Naive B cell (primary cell): ENCODE measurements at regions not wholly inside any gene's neighbourhood (a gene's known extent, or its start where the extent isn't known, plus 50 kb on each side); places are given as distances from the start of the nearest gene placed in this dataset.

ENCODE experiments used
- ATAC-seq, 2 donors: fragments of 150-1000 bp; cut with Tn5 transposase; 2 replicates each; pipeline ENCODE4 v1.10.0; 2021; ENCODE audit warnings: low read depth in 2 of 2, mild to moderate bottlenecking in 2 of 2, moderate library complexity in 2 of 2
- DNase-seq: peaks from one replicate; pipeline ENCODE4 v3.0.0; 2022
- H3K27ac Mint-ChIP-seq, 6 donors: one replicate each; pipeline ENCODE4 v1.8.0; 2020 to 2022; ENCODE audit warnings: mild to moderate bottlenecking in 6 of 6, mixed read lengths in 6 of 6, moderate library complexity in 5 of 6, inconsistent platforms in 2 of 6
- H3K27me3 Mint-ChIP-seq, 3 donors: one replicate each; pipeline ENCODE4 v1.8.0; 2021 to 2022; ENCODE audit warnings: mixed read lengths in 3 of 3, mild to moderate bottlenecking in 1 of 3
- H3K36me3 Mint-ChIP-seq, 2 donors: one replicate each; pipeline ENCODE4 v1.8.0; 2020 to 2022; ENCODE audit warnings: mixed read lengths in 2 of 2, inconsistent platforms in 1 of 2, mild to moderate bottlenecking in 1 of 2
- H3K4me1 Mint-ChIP-seq, 3 donors: one replicate each; pipeline ENCODE4 v1.8.0; 2020 to 2022; ENCODE audit warnings: mixed read lengths in 3 of 3, inconsistent platforms in 1 of 3, mild to moderate bottlenecking in 1 of 3, moderate library complexity in 1 of 3
- H3K4me3 Mint-ChIP-seq, 8 donors: one replicate each; pipeline ENCODE4 v1.8.0; 2020 to 2022; ENCODE audit warnings: mild to moderate bottlenecking in 8 of 8, mixed read lengths in 8 of 8, moderate library complexity in 8 of 8, inconsistent platforms in 2 of 8
- H3K9me3 Mint-ChIP-seq, 7 donors: one replicate each; pipeline ENCODE4 v1.8.0; 2020 to 2022; ENCODE audit warnings: mixed read lengths in 7 of 7, mild to moderate bottlenecking in 5 of 7, inconsistent platforms in 2 of 7, moderate library complexity in 1 of 7

DNA sequence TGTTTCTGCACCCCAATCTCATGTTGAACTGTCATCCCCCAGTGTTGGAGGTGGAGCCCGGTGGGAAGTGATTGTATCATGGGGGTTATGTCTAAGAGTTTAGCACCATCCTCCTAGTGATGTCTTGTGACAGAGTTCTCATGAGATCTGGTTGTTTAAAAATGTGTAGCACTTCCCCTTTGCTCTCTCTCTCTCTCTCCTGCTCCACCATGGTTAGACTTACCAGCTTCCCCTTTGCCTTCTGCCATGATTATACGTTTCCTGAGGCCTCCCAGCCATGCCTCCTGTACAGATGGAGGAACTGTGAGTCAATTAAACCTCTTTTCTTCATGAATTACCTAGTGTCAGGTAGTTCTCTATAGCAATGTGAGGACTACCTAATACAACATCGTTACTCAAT lies 396.9 kb upstream of the LRATD1 start:
- H3K27ac Mint-ChIP-seq: no peak overlapping the region
- no peak for ATAC-seq

DNA sequence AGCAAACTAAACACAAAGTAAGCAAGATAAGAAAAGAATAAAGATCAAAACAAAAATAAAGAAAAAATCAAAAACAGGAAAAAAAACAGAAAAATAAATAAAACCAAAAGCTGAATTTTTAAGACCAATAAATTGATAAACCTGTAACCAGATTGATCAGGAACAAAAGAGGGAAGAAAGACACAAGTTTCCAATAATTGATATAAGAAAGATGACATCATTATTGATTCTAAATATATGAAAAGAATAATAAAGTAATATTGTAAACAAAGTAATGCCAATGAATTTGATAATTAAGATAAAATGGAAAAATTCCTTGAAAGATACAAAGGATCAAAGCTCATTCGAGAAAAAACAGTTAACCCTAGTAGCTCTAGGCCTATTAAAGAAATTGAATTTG lies 394.6 kb upstream of the LRATD1 start:
- Mint-ChIP-seq H3K4me3 (no peak overlapping the region), H3K36me3 (no peaks in the 10 kb centered on the region), H3K27ac (no peak overlapping the region), H3K9me3 (peaks cover 0 to 5% (median 1%) of the 10 kb centered on the region in 7 donors), H3K4me1 (no peaks in the 10 kb centered on the region), H3K27me3 (no peaks in the 10 kb centered on the region)
- ATAC-seq (no peak), DNase-seq (no peak)

More for the DNA sequence above, 396.9 kb upstream of the LRATD1 start:
- no peaks in the 10 kb centered on the region for H3K36me3 Mint-ChIP-seq
- H3K4me3 Mint-ChIP-seq: no peak overlapping the region
- H3K27me3 Mint-ChIP-seq: no peaks in the 10 kb centered on the region
- H3K4me1 Mint-ChIP-seq: no peaks in the 10 kb centered on the region
- no peak for DNase-seq
- H3K9me3 Mint-ChIP-seq: peaks cover 0 to 8% (median 2%) of the 10 kb centered on the region in 7 donors

DNA sequence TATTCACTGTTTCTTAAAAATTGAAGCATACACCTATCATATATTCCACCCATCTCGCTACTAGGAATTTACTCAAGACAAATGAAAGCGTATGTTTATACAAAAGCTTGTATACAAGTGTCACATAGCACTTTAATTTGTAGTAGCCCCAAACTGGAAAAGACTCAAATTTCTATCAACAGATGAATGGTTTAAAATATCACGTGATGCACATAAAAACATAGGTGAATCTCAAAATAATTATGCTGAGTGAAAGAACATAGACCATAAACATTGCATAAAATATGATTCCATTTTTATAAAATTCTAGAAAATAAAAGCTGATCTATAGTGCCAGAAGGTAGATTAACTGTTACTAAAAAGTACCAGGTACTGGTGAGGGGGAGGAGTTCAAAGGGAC lies 392.9 kb upstream of the LRATD1 start:
- Mint-ChIP-seq H3K4me1 (no peaks in the 10 kb centered on the region), H3K27me3 (no peaks in the 10 kb centered on the region), H3K27ac (no peak overlapping the region), H3K4me3 (no peak overlapping the region), H3K9me3 (peaks cover 0 to 5% (median 1%) of the 10 kb centered on the region in 7 donors), H3K36me3 (no peaks in the 10 kb centered on the region)
- DNase-seq: no peak
- ATAC-seq: no peak

DNA sequence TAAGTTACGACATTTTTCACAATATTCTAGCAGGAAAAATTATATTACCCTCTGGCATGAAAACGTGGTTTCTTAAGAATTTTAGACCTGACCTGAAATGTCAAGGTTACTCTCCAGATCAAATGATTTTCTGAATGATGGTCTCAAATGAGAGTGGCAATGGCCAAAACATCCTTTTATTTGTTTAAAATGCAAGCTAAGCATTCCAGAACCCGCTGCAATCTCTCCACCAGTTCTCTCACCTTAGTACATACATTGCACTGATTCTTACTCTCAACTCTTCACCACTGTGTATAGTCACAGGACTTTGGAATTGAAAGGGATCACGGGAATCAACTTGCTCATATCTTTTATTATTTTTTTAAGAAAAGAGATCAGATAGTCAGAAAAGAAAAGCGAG lies 391.6 kb upstream of the LRATD1 start:
- Mint-ChIP-seq H3K36me3 (no peaks in the 10 kb centered on the region), H3K27me3 (no peaks in the 10 kb centered on the region), H3K4me3 (no peak overlapping the region), H3K27ac (no peak overlapping the region), H3K4me1 (no peaks in the 10 kb centered on the region), H3K9me3 (peaks cover 0 to 4% (median 0%) of the 10 kb centered on the region in 7 donors)
- ATAC-seq (no peak), DNase-seq (no peak)

DNA sequence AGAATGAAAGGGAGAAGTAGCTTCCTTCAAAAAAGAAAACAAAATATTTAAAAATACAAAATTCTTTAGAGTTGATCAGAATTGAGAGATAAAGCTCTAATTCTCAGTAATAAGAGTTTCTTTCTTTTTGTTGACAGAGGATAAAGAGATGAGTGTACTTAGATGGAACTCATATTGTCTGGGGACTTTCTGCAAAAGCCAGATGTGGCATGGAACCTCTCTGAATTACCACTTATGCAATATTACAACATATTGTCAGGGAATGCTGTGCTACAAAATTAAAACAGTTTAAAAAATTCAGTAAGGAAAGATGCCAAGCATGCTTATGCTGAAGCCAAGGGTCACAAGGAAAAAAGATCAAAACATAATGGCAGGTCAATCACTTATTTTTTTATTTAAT lies 386.6 kb upstream of the LRATD1 start:
- Mint-ChIP-seq H3K27me3 (no peaks in the 10 kb centered on the region), H3K36me3 (no peaks in the 10 kb centered on the region), H3K9me3 (peaks cover 0 to 13% (median 2%) of the 10 kb centered on the region in 7 donors), H3K4me1 (no peaks in the 10 kb centered on the region), H3K27ac (no peak overlapping the region), H3K4me3 (no peak overlapping the region)
- no peak for ATAC-seq
- DNase-seq: no peak

DNA sequence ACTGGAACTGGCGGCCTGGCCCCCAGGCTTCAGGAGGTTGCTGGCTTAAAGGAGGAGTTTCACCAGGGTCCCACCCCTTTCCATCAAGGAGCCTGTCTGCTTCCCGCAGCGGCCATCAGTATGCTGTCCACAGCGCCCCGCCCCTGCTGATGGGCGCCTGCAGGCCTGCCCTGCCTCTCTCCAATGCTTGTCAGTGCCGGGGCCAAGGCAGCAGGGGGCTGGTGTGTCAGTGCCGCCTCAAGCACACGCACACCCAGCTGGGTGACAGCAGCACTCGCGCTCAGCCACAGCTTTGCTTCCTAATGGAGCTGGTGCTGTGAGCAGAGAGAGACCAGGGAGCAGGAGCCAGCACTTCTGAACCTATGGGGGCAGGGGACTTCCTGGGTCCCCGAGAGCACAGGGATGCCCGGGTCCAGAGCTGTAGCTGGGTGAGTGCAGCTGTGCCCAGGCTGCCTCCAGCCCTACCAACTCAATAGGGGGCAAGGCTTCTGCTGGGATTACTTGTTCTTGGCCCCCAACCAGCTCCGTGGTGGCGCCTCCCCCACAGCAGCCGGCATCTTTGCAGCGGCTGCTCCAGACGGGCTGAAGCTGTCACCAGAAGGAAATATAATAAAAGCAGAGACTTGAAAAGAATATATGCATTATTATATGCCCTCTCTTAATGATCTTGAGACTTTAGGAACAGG lies 377.2 kb upstream of the LRATD1 start:
- Mint-ChIP-seq H3K4me1 (no peaks in the 10 kb centered on the region), H3K4me3 (no peak overlapping the region), H3K36me3 (no peaks in the 10 kb centered on the region), H3K9me3 (peaks cover 0 to 10% (median 3%) of the 10 kb centered on the region in 7 donors), H3K27me3 (no peaks in the 10 kb centered on the region), H3K27ac (no peak overlapping the region)
- DNase-seq (no peak), ATAC-seq (no peak)

DNA sequence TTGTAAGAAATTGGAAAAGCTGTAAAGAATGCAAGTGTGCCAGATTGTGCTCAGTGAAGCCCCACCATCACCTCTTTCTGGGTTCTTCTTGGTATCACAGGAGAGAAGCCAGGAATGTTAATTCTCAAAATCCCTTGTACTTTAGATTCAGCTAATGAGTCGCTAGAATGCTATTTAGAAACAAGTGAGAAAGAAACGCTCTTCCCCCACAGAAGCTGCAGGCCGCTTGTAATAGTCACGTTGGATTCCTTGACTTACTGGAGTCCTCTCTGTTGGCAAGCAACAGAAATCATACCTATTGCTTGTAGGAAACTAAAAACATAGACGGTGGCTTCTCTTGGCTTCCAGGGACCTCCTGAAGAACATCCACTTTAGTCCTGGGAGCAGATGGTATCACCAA lies 375.6 kb upstream of the LRATD1 start:
- Mint-ChIP-seq H3K27me3 (no peaks in the 10 kb centered on the region), H3K4me1 (no peaks in the 10 kb centered on the region), H3K36me3 (no peaks in the 10 kb centered on the region), H3K9me3 (peaks cover 0 to 4% (median 0%) of the 10 kb centered on the region in 7 donors), H3K4me3 (no peak overlapping the region), H3K27ac (no peak overlapping the region)
- ATAC-seq: no peak
- DNase-seq: no peak

DNA sequence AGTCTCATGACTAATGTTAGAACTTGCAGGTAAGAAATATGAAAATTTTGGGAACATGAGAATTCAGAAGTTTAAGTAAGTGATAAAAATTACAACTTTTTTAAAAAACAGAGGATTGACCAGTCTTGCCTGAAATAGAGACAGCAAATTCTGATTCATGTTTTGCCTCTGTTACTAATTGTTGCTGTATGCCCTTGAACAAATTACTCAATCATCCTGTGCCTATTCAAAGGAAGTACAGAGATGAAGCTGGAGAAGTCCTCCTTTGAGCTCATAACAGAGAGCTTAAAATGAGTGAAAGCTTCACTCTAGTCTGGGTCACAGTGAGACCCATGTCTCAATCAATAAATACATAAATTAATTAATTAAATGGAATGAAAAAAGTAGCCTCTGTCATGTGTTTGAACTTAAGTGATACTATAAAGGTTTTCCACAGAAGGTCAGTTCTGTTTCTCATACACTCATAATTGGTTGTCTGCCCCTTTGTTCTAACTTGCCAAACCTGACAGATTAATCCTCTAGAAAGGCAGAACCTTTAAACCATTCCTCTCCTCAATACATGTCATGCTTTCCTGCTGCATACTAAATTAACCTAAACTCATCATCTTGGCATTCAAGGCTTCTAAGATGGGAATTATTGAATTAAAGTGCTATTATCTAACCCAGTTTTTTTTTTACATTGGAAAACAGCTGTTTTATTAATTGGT lies 374.6 kb upstream of the LRATD1 start:
- H3K4me3 Mint-ChIP-seq: no peak overlapping the region
- no peaks in the 10 kb centered on the region for H3K4me1 Mint-ChIP-seq
- no peak for ATAC-seq

DNA sequence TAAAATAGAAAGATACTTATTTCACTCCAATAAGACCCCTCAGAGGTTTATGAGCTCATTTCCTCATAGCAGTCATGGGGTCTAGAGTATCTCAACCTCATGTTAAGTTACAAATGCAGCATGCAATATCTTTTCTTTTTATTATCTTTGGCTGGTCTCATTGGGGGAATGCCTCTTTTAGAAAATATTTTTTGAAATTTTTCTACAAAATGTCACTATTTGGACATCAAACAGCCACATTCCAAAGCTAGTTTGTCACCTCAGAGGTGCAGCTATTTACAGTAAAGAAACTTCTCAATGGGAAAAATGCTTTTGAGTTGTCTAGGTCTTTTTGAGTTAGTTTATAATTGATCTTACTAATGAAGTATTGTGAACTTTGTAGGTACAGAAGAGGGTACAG lies 370.7 kb upstream of the LRATD1 start:
- ATAC-seq (no peak), DNase-seq (no peak)
- Mint-ChIP-seq H3K4me1 (no peaks in the 10 kb centered on the region), H3K9me3 (peaks cover 0 to 7% (median 0%) of the 10 kb centered on the region in 7 donors), H3K27me3 (no peaks in the 10 kb centered on the region), H3K27ac (no peak overlapping the region), H3K36me3 (no peaks in the 10 kb centered on the region), H3K4me3 (no peak overlapping the region)

More for the DNA sequence above, 374.6 kb upstream of the LRATD1 start:
- no peak overlapping the region for H3K27ac Mint-ChIP-seq
- H3K27me3 Mint-ChIP-seq: no peaks in the 10 kb centered on the region
- H3K36me3 Mint-ChIP-seq: no peaks in the 10 kb centered on the region
- peaks cover 0 to 3% (median 0%) of the 10 kb centered on the region in 7 donors for H3K9me3 Mint-ChIP-seq
- no peak for DNase-seq

DNA sequence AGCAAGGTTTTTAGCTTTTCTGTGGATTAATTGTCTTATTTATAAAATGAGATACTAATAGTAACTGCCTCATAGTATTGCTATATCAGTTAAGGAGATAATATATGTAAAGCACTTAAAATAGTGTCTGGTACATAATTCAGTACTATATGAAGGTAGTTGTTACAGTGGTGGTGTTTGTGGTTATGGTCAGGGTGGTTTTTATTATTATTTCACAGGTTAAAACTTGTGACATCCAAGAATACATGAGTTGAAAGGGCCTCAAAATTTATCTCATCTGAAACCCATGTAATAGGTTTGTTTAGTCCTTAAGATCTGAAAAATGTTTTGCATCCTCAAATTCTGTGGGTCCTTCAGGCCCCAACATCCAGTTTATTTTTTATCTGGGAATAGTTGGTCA lies 369.5 kb upstream of the LRATD1 start:
- Mint-ChIP-seq H3K27me3 (no peaks in the 10 kb centered on the region), H3K36me3 (no peaks in the 10 kb centered on the region), H3K9me3 (peaks cover 0 to 7% (median 0%) of the 10 kb centered on the region in 7 donors), H3K4me1 (no peaks in the 10 kb centered on the region), H3K27ac (no peak overlapping the region), H3K4me3 (no peak overlapping the region)
- ATAC-seq: no peak
- DNase-seq: no peak

DNA sequence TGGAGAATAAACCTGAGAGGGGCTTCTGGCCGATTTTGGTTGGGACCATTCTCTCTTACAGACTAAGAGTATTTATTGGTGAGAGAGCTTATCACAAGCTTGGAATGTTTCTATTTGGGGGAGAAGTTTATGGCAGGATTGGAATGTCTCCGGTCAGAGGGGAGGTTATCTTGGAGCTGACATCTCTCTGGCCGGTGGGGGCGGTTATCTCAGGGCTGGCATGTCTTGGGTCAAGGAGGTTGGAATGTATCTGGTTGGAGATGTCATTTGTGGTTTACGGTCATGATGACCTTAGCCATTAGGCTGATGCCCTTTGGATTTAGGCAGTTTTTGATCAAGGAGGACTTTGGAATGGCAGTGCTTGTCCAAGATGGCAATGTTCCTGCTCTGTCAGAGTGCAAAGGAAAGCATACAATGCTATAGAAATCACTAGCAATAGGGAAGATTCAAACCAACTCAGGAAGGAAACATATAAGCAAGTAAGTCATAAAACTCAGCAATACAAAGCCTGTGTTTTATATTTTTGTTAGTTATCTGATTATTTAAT lies 362.4 kb upstream of the LRATD1 start:
- peaks cover 0 to 20% (median 8%) of the 10 kb centered on the region in 7 donors for H3K9me3 Mint-ChIP-seq
- no peaks in the 10 kb centered on the region for H3K36me3 Mint-ChIP-seq
- no peak overlapping the region for H3K27ac Mint-ChIP-seq

DNA sequence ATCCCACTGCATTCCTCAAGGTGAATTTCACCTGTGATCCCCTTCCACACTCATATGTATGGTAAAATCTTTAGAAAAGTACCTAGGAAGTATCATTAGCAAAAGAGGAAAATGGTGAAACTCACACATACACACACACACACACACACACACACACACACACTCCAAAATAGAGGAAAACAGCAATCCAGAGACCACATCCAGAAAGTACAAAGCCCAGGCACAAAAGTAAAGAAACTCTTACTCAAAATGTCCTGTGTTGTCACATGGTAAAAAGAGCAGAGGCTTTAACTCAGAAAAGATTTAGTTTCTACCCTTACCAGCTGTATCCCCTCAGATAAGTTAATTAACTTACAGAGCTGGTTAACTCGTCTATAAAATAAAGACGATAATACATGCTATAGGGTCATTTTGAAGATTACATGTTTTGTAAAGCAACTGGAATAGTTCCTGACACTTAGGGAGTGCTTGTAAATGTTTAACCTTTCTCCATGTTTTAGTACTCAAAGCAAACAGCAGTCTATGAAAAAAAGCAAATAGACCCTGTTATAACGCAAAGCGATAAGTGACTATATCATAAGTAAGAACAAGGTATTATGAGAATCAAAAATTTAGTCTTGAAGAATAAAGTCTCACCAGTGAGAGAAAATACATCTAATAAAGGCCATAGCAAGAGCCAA lies 360.0 kb upstream of the LRATD1 start:
- no peak overlapping the region for H3K27ac Mint-ChIP-seq
- peaks cover 0 to 19% (median 9%) of the 10 kb centered on the region in 7 donors for H3K9me3 Mint-ChIP-seq
- no peaks in the 10 kb centered on the region for H3K4me1 Mint-ChIP-seq
- no peak overlapping the region for H3K4me3 Mint-ChIP-seq
- no peaks in the 10 kb centered on the region for H3K27me3 Mint-ChIP-seq
- ATAC-seq (no peak), DNase-seq (no peak)
- H3K36me3 Mint-ChIP-seq: no peaks in the 10 kb centered on the region

More for the DNA sequence above, 362.4 kb upstream of the LRATD1 start:
- ATAC-seq (no peak), DNase-seq (no peak)
- no peaks in the 10 kb centered on the region for H3K4me1 Mint-ChIP-seq
- H3K27me3 Mint-ChIP-seq: no peaks in the 10 kb centered on the region
- no peak overlapping the region for H3K4me3 Mint-ChIP-seq

DNA sequence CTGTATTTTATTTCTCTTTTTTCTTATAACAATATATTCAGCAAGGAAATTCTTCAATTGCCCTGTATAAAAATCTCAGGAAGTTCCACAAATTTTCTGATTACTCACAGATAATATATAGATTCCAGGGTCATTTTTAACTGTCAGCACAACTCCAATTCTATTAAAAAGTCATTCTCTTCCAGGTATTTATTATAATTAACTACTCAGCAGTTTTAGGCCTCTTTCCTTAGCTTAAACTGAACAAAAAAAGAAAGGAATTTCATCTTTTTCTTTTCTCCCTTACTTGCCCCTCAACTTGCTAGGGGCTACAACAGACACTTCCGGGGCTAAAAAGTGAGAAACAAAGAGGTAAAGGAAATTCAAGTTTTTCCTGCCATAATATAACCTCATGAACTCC lies 358.9 kb upstream of the LRATD1 start:
- DNase-seq: no peak
- Mint-ChIP-seq H3K27me3 (no peaks in the 10 kb centered on the region), H3K36me3 (no peaks in the 10 kb centered on the region), H3K4me1 (no peaks in the 10 kb centered on the region), H3K4me3 (no peak overlapping the region), H3K9me3 (peaks cover under 1 to 27% (median 9%) of the 10 kb centered on the region in 7 donors), H3K27ac (no peak overlapping the region)
- no peak for ATAC-seq

DNA sequence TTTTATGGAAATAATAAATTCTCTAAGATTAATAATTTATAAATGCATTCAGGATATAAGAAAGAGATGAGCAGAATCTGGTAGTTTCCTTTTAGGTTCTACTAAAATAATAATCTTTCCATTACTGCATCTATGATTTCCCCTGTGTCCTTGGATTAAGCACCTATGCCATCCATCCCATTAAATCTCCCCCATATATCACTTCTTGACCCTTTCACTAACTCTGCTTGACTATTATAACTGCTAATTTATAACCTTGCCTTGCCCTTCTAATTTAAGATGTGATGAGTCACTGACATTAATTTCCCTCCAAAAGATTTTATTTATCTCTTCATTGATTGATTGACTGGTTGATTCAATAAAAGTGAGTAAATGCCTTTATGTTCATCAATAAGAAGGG lies 348.3 kb upstream of the LRATD1 start:
- DNase-seq (no peak), ATAC-seq (no peak)
- Mint-ChIP-seq H3K9me3 (peaks cover under 1 to 10% (median 3%) of the 10 kb centered on the region in 7 donors), H3K4me3 (no peak overlapping the region), H3K27me3 (no peaks in the 10 kb centered on the region), H3K36me3 (no peaks in the 10 kb centered on the region), H3K4me1 (no peaks in the 10 kb centered on the region), H3K27ac (no peak overlapping the region)
